HG02938 (cell line): ENCODE measurements at regions not wholly inside any gene's neighbourhood (a gene's known extent, or its start where the extent isn't known, plus 50 kb on each side); places are given as distances from the start of the nearest gene placed in this dataset.
"Not testable (repeated sequence)": the region's sequence is repeated elsewhere in the genome, so short reads cannot be mapped to it uniquely, and the experiment has no call there.

Experiments
- ATAC-seq: cut with Tn5 transposase; IDR thresholded peaks from one replicate; pipeline ENCODE4 v1.9.1; 2021; ENCODE audit warnings: mild to moderate bottlenecking, moderate library complexity; ENCODE audit not compliant: unreplicated experiment

DNA sequence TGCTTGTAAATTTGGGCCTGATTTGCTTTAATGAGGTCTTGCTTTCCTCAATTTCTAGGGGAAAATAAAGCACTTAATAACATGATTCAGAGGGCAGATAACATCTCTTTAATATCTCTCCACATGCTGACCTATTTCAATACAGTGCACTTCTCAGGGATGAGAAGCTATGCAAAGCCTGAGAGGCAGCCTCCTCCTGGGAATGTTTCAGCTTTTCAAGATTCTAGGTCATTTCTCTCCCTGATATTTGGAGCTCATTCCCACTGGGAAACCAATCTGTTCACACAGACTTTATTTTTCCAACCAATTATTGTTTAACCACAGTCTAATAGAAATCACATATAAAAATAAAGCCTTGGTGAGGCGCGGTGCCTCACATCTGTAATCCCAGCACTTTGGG, 67.0 kb upstream of the LSAMP start:
- ATAC-seq = no peak

GRCh38 chr3:116512931-116513330, 67.6 kb upstream of the LSAMP start:
- ATAC-seq = no peak

GRCh38 chr3:116515973-116516372, 70.7 kb upstream of the LSAMP start:
- no peak for ATAC-seq

DNA sequence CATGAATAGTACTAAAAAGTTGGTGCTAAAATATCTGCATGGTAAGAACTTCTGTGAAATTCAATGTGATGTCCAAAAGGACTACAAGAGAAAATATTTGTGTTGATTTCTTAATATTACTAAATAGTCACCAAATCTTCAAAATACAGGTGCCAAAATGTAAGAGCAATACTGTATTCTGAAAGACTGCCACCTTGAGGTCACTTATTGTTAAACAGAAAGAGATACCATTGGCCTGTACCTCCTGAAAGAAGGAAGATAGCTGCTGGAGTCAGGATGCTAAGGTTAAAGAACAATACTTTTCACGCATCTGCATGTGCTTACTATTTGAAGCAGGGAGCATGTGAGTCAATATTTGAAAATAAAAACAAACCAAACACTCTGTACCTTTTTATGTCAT, 72.0 kb upstream of the LSAMP start:
- no peak for ATAC-seq

- ATAC-seq = not testable (repeated sequence)
Observed at GRCh38 chr3:116519101-116519500, 73.8 kb upstream of the LSAMP start.

- not testable (repeated sequence) for ATAC-seq
Observed at GRCh38 chr3:116519823-116520222, 74.5 kb upstream of the LSAMP start.

GRCh38 chr3:116524453-116525210, 79.3 kb upstream of the LSAMP start:
- ATAC-seq = no peak

- ATAC-seq = no peak
Observed at GRCh38 chr3:116552246-116552645, 107.0 kb upstream of the LSAMP start.

DNA sequence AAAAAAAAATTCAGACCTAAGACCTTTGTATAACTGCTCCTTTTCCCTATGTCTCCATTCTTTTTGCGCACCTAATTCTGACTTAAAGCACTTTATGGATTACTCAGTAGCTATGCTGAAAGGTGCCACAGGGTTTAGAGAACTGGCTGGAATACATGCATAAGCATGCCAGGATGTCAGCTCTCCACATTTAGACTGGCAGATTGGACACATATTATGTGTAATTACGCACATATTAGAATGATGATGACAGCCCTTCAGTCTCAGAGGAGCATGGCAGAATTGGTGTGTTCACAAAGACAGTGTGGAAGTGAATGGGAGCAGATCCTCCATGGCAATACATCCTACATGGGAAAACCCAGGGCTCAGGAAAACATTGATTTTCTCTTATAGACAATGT, 108.1 kb upstream of the LSAMP start:
- ATAC-seq = no peak

- no peak for ATAC-seq
Observed at GRCh38 chr3:116561529-116561928, 116.2 kb upstream of the LSAMP start.

DNA sequence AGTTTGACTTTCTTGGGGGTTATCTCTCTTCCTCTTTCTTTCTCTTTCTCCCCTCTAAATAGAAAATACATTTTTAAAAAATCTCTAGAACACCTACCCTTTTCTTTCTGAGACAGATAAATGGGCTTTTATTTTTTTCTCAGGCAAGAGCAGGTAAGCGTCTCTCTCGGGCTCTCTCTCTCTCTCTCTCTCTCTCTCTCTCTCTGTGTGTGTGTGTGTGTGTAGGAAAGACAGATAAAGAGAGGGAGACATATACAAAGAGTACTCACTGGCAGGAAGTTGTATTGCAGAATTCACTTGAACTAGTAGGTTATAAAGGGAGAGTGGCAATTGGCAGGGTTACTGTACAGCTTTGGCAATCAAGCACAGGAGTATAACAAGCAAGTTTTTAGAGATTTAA, 118.1 kb upstream of the LSAMP start:
- ATAC-seq = no peak

DNA sequence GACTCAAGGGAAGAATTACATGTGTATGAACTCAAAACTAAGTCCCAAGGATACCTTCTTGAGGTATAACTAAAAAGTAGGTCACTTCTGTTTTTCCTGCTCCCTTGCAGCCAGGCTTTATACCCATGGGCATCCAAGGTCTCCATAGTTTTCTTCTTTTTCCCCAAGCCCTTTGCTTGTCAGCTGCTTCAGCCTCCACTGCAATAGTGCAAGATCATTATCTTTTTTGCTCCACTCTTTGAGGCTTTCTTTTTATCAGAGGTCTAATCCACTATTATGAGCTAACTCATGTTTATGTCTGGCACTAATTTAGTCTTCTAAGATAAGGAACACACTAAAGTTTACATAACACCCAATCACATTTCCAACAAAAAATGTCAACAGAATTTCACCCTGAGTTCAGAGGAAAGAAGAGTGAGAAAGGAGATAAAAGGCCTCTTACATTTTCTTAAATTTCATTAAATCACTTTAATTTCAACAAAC, 121.2 kb upstream of the LSAMP start:
- ATAC-seq = no peak

DNA sequence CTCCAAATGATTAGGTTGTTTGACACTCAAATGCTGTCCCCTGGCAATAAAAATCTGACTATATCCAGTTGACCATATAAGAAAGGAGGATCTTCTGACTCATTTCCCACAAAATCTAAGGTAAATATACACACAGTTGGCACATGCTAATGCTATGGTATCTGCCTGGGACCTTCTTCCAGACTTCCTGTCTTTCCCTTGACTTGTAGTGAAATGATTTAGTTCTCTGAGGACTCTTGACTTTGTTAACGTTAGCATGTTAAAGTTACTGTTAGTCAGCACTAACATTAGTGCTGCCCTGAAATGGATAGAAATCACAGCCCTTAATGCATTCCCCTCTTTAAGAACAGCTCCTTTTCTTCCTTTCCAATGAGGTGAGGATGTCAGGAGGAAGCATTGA, 124.3 kb upstream of the LSAMP start:
- no peak for ATAC-seq

DNA sequence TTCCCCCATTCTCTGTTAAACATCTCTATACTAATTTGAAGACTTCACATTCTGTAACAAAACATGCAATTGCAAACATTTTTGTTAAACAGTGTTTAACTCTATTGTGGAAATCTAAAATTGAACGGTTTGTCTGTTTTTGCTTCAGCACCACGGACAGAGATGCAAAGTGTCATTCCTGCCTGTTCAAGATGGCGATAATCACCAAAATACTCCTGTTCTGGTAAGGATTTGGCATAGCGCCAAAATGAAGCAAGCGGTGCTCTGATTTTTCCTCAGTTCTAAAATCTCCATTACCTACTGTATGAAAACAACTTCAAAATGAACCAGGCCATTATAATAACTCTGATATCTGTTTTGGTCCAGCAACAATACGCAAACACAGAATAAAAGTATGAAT, 129.7 kb upstream of the TUSC7 start:
- no peak for ATAC-seq

DNA sequence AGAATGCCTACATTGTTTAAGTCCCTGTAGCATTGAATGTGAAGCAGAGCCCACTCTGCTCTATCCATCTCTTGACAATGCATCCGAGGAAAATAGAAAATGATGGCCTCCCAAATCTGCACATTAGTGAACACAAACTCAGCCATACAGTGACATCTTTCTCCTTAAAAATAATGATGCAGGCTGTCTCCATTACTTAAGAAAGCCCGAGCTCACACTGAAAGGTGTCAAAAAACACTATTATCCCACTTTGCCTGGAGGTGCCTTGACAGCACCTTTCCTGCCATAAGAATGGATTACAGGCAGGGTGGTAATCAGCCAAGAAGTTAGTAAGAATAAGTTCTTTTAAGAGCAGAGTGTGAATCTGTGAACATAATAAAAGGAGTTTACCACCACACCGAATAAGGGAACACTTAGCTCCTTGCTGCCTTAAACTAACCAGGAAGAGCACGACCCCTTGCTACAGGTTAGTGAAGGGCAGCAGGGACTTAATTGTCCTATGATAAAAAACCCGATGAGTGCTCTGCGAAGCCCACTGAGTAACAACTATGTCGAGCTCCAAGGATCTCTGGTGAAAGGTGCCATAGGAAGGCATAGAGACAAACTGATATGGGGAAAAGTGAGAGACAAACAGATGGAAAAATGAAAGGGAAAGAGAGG, 123.2 kb upstream of the TUSC7 start:
- no peak for ATAC-seq

- no peak for ATAC-seq
Observed at GRCh38 chr3:116591236-116591635, 118.3 kb upstream of the TUSC7 start.

DNA sequence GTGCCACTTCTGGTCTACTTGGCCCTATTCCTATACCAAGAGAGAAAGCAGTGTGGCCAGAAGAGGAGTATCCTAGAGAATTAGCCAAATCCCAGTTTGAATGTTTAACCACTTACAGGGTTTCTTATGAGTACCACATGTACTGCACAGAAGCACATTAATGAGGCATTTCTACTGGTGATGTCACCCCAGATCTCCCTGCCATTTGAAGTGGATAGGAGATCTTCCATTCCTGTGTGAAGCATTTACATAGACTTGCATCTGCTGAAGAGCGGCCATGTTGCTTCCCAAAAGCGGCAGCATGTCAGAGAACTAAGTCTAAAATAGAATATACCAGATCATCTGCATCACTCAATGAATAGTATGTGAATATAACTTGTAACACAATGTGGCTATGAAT, 108.4 kb upstream of the TUSC7 start:
- no peak for ATAC-seq

- no peak for ATAC-seq
Observed at GRCh38 chr3:116607205-116607604, 102.4 kb upstream of the TUSC7 start.

DNA sequence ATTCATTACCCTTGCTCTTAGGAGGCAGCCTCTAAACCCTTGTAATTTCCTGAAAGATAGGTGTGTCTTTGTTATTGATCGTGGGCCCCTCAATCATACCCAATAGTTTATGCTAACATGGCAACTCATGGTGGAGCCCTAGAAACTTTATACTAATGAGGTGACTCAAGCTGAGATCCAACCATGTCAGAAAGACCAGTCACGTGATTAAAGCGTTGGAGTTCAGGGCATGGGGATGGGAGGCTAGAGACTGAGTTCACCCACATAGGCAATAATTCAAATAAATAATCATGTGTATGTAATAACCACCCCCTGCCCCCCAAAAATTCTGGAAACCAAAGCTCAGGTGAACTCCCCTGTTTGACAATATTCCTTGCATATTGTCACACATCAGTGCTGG, 99.5 kb upstream of the TUSC7 start:
- ATAC-seq = no peak

DNA sequence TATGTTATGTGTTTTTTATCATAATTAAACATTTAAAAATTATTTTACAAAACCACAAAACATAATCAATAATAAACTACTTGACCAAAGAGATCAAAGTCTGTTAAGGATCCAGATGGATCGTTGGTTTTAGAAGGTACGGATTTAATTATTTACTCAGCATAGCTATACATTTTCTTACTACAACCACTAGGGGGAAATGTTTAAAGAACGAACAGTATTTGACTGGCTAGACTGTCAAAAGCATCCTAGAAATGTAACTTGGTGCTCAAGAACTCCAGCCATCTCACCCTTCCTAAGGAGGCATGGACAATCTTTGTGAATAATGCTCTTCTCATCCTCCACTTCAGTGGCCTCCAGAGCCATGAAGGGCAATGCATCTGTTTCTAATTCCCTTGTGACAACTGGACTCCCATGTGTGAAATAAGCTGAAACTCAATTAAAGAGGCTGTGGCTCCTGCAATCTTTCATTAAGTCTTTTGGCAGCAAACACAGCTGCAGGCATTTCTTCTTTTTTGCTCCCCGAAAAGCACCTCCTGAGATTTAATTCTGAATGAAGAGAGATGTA, 94.7 kb upstream of the TUSC7 start:
- ATAC-seq = peak; percentile 61

DNA sequence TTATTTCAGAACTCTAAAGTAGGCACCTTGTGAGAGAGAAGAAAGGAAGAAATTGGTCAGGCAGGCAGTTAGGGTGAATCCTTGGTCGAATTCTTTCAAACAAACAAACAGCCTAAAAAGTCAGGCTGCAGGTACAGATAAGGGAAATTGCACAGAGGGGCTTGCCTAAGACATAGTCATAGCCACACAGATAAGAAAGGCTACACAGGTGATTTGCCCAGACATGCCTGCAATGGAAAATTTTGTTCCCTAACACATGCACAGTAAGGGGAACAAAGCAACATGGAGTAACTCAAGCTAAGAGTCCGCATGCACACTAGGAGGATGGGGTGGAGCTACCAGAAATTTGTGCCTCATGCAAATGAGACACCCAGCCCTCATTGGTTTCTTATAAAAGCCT, 91.4 kb upstream of the TUSC7 start:
- ATAC-seq = no peak

GRCh38 chr3:116618930-116619329, 90.6 kb upstream of the TUSC7 start:
- no peak for ATAC-seq
